GM21576 (cell line): ENCODE measurements at regions not wholly inside any gene's neighbourhood (a gene's known extent, or its start where the extent isn't known, plus 50 kb on each side); places are given as distances from the start of the nearest gene placed in this dataset.

ENCODE experiments used
- ATAC-seq: cut with Tn5 transposase; IDR thresholded peaks from one replicate; pipeline ENCODE4 v1.9.1; 2021; ENCODE audit warnings: mild to moderate bottlenecking, moderate library complexity; ENCODE audit not compliant: unreplicated experiment

DNA sequence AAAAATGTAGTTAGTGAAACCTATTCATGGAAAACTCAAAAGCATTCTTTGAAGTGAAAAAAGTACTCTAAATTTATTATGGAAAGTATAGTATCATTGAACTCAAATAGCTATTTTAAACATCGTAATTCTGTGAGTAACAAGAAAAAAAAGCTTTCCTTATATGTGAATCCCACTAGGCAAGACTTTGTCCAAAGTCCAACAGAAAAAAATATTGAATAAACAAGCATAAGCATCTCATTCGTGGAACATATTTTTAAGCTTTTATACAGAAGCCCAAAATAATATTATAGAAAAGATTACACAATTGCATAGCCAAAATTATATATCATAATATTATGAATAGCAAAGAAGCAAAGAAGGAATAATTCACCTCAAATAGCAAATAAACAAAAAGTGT, 79.4 kb upstream of the IFNE start:
- no peak for ATAC-seq

DNA sequence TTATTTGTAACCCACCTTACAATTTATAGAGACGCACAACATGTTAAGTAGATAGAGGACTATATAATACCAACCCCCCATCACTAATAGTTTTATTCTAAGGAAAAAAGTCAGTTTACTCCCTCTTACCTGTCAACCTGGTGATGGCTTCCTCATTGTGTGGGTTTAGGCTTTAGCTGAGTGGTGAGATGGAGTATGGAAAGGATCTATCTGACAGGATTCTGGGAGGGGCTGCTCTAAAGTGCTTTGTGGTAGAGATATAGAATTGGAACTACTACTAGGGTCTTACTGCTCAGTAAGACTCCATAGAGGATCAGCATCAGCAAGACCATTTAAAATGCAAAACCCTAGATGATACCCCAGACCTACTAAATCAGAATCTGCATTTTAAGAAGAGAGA, 82.1 kb upstream of the IFNE start:
- no peak for ATAC-seq

DNA sequence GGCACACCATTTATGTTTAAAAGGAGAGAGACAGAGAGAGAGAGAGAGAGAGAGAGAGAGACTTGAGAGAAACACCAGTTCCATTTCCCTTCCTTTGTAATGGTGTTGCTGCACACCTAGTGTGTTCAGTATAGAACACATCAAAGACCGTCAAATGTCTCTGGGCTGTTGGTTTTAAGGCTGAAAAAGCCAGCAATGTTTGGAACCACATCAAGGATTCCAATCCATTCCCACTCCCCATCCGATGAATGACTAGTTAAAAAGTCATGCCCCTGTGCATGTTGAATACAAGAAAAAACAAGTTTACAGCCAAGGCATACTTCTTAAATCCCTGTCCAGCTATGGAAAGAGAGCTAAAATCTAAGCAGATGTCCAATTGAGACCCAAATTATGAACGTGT, 83.0 kb upstream of the IFNE start:
- ATAC-seq = no peak

DNA sequence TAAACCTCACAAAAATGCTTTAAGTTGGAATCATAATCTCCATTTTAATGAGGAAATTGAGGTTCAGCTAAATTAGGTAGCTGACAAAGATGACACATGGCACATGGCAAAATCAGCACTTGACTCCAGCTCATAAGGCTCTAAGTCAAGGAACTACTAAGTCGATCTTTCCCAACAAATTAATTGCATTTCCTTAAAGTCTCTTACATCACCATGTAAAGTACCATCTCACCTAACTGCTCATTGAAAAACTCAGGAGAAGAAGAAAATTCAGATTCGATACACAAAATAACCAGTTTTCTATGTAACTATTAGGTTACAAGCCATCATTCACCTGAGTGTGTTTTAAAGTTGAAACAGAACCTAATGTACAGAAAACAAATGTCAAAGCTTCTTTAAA, 85.8 kb upstream of the IFNE start:
- ATAC-seq = no peak

DNA sequence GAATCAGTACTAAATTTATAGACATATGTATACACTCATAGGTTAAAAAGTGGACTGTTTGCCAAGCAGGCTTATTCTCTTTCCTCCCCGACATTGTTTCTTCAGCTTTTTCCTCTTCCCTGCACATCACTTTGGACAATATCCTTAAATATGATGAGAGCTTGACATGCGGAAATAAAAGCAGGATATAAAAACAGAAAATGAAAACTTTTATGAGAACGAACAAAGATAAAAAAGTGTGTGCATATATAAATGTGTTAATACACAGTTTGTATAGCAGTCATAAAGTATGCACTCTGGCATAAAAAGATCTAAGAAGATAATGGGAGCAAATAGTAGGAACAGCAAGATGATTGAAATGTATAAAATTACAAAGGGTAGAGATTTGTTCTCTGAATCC, 86.4 kb upstream of the IFNE start:
- ATAC-seq = no peak

DNA sequence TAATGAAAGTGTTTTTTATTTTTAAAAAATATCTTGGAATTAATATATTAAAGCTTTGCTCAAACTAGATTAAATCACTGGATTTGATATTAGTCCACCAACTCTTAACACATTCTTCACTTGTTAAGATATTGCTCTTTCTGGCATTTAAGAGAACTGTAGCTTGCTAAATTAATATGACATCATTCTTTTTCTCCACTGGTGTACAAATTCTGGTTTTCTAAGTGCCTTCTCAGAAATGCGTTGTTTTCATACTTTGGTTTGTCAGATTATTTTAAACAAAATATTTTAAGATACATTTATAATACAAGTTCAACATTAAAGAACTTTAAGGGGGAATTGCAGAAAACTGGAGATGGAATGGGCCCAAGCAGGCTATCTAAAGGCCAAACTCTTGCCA, 87.6 kb upstream of the IFNE start:
- ATAC-seq = no peak

DNA sequence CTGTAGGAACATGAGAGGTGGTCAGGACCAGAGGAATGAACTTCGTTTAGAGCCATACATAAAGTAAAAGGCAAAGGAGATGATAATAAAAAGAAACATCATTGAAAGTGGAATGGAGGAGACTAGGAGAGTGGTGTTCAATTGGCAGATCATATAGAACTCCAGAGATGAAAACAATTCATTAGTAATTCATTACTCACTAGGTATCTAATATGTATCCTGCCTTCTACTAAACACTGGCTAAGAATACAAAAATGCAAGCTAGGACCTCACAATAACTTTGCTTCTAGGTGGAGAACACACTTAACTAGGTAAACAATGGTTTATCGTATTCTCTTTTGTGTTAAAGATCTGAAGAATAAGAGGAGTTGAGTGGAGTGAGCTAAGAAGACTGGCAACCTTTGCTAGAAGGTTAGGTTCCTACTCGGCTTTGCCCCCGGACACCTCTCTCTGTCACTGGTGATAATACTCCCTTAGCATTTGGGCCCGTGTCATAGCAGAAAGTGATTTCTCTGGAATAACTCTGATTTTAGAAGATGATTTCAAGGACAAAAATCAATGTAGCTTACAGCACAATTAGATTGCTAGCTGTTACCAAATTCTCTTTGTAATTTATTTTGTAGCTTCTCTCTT, 88.6 kb upstream of the IFNE start:
- ATAC-seq = no peak

DNA sequence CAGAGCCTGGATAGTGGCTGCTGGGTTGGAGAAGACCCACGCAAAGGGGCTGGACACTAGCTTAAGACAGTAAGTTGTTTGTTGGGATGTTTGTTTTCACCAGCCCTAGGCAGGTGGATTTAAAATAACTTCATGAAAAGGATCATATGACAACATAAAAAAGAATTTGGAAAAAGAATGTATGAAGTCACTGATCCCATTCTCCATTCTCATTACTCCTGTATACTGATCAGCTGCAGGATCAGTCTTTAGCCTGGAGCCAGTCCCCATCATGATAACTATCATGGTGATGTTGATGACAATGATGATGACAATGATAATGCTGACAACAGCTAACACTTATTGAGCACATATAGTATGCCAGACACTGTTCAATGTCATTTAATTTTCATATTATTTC, 92.1 kb upstream of the IFNE start:
- ATAC-seq = no peak

DNA sequence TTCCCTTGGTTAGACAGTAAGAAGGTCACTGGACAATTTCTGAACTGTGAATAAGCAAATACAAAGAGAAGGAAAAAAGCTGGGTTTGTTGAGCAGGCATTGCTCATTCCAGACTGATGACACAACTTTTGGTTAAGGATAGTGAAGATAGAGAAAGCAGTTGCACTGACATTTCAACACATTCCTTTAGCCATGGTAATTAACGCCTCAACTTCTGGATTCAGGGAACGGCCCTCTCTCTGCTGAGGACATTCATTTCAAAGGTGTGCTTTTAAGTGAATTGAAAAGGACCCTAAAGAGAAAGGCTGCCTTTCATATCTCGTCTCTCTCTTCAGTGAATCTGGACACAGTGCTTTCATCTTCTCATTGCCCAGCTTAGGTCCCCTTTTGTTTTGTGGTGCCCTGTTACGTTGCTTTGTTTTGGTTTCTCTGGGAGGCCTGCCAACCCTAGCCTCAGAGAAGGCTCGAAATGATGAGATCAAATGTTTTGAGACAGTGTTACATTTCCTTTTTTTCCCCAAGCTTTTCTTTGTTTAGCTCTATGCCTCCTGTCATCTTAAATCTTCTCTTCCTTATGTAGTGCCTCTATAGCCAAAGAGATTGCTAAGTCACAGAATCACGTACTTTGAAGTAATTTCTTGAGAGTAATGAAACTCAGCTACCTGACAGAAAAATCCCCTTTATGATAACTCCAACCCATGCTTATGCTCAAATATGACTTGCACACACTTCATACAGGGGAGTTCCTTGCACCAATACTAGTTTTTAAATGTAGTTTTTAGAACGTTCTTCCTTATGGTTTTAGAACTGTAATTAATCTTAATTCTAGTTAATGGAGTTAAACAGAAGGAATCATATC, 94.4 kb upstream of the IFNE start:
- no peak for ATAC-seq

DNA sequence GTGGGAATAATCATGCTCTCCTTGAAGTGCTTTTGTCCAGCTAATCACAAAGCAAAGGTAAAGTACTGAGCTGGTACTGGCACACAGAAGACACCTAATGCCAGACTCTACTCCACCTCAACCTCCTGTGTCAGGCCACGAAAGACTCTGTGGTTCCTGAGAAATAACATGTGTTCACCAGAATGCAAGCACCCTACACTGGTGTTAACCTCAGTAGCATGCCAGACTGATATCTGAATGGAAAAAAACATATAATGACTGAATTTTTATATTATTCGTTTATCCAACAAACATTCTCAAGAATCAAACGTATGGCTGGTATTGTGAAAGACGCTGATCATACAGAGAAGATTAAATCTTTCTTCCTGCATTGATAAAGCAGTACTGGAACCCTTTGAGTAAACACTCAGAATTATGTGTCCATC, 97.1 kb upstream of the IFNE start:
- no peak for ATAC-seq

DNA sequence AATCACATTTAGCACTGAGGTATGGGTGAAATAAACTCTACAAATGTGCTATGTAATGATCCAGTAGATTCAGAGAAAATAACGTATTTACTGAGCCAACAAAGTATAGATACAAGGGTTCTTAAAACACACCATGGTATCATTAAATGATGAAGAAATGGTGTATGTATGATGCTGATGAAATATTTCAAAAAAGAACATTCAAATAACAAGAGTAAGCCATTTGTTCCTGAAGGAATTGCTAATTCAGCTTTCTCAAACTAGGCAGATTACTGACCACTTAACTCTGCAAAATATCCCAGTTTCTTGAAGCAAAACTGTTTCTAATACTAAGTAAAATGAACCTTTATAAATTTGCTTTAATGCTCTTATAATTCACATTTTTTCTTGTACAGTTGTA, 97.6 kb upstream of the IFNE start:
- no peak for ATAC-seq

DNA sequence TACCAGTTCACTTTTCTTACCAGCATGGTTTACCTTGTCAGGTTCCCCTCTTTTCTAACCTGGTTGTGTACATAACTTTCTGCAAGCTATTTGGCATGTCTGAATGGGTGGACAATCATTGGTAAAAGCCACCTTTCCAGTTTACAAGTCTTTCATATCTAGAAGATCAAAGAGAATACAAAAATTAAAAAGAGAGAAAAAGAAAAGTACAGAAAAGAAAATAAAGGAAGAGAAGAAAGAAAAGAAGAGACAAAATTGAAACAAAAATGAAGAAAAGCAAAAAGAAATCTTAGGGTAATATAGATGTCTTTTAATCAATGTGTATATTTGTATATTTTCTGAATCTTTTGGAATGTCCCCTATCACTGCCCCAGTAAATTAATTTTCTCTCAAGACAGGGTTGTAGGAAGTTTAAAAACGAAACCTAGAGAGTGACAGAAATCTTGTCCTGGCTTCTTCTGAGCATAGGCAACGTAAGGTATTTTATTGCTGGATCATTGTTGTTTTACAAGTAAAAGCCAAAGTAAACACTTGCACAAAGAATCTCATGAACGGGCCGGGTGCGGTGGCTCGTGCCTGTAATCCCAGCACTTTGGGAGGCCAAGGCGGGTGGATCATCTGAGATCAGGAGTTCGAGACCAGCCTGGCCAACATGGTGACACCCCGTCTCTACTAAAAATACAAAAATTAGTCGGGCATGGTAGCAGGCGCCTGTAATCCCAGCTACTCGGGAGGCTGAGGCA, 98.7 kb upstream of the IFNE start:
- no peak for ATAC-seq

DNA sequence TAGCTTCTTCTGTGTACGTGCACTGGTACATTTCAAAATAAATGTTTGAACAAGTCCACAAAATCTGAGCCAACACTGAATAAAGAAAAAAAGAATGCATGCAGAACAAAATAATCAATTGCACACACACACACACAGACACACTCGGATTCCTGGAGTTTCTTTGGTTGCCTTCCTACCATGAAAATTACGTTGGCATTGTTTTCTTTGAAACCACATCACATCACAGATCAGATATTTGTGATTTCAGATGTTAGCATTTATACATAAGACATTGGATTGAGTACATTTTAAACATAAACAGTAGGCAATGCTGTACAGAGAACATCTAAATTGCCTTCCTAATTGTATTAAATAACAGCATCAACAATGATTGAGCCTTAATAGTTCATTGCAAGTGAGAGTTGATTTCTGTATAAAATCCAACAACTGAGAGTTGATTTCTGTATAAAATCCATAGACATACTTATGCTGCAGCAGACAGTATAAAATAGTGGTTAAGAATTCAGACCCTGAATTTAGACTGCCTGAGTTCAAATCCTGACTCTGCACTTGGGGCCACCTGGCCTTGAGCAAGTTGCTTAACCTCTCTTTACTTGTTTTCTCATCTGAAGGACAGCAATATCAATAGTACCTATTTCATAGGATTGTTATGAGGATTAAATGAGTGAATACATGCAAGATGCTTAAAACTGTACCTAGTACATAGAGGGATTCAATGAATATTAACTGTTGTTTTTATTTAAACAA, 101.7 kb upstream of the IFNE start:
- no peak for ATAC-seq

DNA sequence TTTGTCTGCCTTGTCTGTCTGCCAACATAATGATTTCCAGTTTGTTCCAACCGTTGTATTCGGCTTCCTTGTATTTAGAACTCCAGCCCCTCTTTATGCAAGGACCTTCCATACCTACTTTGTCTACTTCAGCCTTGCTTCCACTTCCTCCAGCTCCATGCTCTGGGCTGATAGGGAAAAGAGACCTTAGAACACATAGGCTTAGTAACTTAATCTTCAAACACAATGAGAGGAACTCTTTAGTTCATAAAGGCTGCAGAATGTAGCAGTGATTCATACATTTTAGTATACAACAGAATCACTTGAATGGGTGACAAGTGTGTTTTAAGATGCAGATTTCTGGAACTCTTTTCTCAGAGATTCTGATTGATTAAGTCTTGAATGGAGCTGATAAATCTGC, 102.8 kb upstream of the IFNE start:
- ATAC-seq = no peak

DNA sequence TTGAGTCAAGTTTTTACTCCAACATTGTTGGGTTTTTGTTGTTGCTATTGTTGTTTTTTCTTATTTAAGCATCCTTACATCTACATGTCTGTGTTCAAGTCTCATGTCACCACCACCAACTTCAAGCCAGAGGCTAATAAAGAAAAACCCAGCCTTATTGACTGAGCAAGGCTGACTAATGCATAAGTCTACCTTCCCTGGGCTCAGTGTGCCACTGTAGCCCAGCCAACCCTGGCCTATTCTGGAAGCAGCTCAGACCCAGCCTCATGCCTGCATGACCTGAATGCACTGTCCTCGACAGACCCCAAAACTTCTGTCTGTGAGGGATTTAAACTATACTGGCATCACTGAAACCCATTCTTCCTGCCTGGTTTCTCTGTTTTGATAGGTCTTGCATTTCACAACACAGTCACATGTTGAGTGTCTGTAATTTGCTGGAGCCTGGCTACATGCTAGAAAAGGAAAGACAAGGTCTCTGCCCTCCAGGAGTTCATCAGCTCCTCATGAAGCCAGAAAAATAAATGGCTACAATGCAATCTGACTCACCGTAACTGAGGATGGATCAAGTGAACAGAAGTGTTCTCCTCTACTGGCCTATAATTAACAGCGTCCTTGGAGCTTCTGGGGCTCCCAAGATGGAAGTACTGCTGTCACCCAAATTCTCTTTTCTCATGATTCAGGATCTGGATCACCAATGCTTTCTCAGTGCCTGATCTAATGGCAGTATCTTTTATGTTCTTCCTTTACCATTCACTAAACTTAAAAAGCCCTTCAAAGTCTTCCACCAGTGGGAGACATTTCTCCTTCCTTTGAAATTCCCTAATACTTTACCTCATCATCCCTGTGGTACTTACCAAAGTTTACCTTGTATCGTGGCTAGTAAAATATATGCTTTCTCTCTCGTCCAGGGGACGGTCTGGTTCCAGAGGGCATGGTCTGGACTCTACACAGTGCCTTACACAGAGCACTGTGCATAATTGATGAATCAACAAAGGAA, 103.9 kb upstream of the IFNE start:
- ATAC-seq = no peak

DNA sequence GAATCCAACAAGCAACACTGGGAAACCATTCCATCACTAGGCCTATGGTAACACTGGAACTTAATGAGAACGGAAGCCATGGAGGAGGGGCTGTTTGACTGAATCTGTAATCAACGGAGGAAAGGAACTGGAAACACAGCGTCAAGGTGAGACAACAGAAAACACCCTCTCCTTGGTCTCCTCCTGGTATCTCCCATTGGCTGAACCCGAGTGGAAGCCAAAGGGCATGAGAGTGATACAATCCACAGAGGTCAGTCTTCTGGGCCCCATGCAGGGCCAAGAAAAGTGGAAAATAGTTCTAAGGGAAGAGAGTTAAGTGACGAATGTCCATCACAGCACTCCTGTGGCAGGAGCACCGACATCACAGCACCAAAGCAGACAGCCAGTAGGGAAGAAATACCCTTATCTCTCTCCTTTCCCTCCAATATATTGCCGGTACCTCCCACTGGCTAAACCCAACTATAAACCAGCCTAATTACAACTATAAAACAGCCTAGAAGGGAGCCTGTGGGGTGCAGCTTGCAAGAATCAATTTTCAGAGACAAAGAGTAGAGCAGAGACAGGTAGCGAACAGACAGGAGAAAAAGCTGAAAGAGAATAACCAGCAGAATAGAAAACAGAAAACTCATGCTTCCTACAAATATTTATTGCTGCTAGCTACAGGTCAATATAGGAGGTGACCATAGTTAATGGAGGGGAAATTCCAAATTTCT, 107.4 kb upstream of the IFNE start:
- no peak for ATAC-seq

DNA sequence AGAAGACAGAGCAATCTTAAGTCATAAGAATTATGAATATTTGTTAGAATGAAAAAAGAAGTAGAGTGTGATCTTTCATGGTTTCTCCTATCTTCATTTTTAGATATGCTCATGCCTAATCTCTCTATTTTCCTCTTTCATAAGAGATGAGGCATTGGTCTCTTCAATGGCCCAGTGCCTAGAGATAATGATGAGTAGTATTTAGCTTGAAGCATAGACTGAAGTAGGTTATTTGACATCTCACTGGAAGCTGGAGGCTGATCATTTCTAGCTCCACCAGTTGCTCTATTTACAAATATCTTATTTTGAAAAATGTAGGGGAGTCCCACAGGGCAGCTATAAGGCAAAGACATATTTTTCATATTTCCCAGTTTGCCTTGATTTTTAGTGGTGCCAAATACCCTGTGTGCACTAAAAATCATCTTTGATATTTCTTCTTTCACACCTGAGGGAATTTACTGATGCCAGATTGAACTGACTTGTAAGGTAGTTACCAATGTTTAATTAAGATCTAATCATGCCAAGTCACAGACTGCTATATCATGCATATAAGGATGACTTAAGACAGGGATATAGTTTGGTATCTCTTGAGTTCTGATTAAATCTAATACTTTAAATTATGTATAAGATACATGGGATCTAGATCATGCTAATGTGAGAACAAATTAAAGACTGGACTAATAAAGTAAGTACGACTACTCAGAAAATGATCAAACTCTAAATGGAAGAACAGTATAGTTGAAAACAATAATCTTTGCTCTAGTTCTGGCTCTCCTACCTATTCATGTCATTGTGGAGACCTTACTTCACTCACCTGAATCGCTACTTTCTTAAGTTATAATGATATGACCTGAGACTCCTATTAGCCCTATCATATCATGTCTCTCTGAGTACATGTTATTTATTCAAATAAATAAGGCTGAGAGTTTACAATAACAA, 108.2 kb upstream of the IFNE start:
- ATAC-seq = no peak
